ENCODE measurements at regions not wholly inside any gene's neighbourhood (a gene's known extent, or its start where the extent isn't known, plus 50 kb on each side); places are given as distances from the start of the nearest gene placed in this dataset.
"Not testable (repeated sequence)": the region's sequence is repeated elsewhere in the genome, so short reads cannot be mapped to it uniquely, and the experiment has no call there.

GRCh38 chr2:125707611-125708010, 948.3 kb upstream of the GYPC start:
- DNase-seq (ENCODE audit: low read depth in 2 of 2) = no peak

- no peak for DNase-seq (ENCODE audit: low read depth in 2 of 2)
Measured at GRCh38 chr2:125710561-125710960, 945.4 kb upstream of the GYPC start.

- no peak for DNase-seq (ENCODE audit: low read depth in 2 of 2)
Measured at GRCh38 chr2:125711075-125711474, 944.9 kb upstream of the GYPC start.

- DNase-seq (ENCODE audit: low read depth in 2 of 2) = no peak
Measured at GRCh38 chr2:125713533-125713932, 942.4 kb upstream of the GYPC start.

- DNase-seq (ENCODE audit: low read depth in 2 of 2) = no peak
Measured at GRCh38 chr2:125721072-125721721, 934.8 kb upstream of the GYPC start.

- DNase-seq (ENCODE audit: low read depth in 2 of 2) = no peak
Measured at GRCh38 chr2:125730921-125731320, 925.0 kb upstream of the GYPC start.

- DNase-seq (ENCODE audit: low read depth in 2 of 2) = no peak
Measured at GRCh38 chr2:125736306-125736705, 919.7 kb upstream of the GYPC start.

- no peak for DNase-seq (ENCODE audit: low read depth in 2 of 2)
Measured at GRCh38 chr2:125745514-125745913, 910.4 kb upstream of the GYPC start.

- DNase-seq (ENCODE audit: low read depth in 2 of 2) = no peak
Measured at GRCh38 chr2:125746321-125747164, 909.4 kb upstream of the GYPC start.

GRCh38 chr2:125747165-125747425, 908.9 kb upstream of the GYPC start:
- DNase-seq (ENCODE audit: low read depth in 2 of 2) = no peak

- DNase-seq (ENCODE audit: low read depth in 2 of 2) = no peak
Measured at GRCh38 chr2:125756431-125756830, 899.5 kb upstream of the GYPC start.

GRCh38 chr2:125796784-125797183, 859.2 kb upstream of the GYPC start:
- DNase-seq (ENCODE audit: low read depth in 2 of 2) = no peak

- DNase-seq (ENCODE audit: low read depth in 2 of 2) = no peak
Measured at GRCh38 chr2:125797192-125797591, 858.8 kb upstream of the GYPC start.

GRCh38 chr2:125822746-125823145, 833.2 kb upstream of the GYPC start:
- no peak for DNase-seq (ENCODE audit: low read depth in 2 of 2)

- not testable (repeated sequence) for DNase-seq (ENCODE audit: low read depth in 2 of 2)
Measured at GRCh38 chr2:125825781-125826180, 830.2 kb upstream of the GYPC start.

- DNase-seq (ENCODE audit: low read depth in 2 of 2) = no peak
Measured at GRCh38 chr2:125837128-125837527, 818.8 kb upstream of the GYPC start.

- DNase-seq (ENCODE audit: low read depth in 2 of 2) = no peak
Measured at GRCh38 chr2:125837611-125838010, 818.3 kb upstream of the GYPC start.

- DNase-seq (ENCODE audit: low read depth in 2 of 2) = no peak
Measured at GRCh38 chr2:125839945-125840344, 816.0 kb upstream of the GYPC start.

- DNase-seq (ENCODE audit: low read depth in 2 of 2) = no peak
Measured at GRCh38 chr2:125842041-125842440, 813.9 kb upstream of the GYPC start.

GRCh38 chr2:125850541-125850940, 805.4 kb upstream of the GYPC start:
- DNase-seq (ENCODE audit: low read depth in 2 of 2) = no peak

- DNase-seq (ENCODE audit: low read depth in 2 of 2) = no peak
Measured at GRCh38 chr2:125852364-125852763, 803.6 kb upstream of the GYPC start.

- DNase-seq (ENCODE audit: low read depth in 2 of 2) = no peak
Measured at GRCh38 chr2:125853626-125854025, 802.3 kb upstream of the GYPC start.

GRCh38 chr2:125855204-125855603, 800.8 kb upstream of the GYPC start:
- no peak for DNase-seq (ENCODE audit: low read depth in 2 of 2)
